ENCODE measurements at regions not wholly inside any gene's neighbourhood (a gene's known extent, or its start where the extent isn't known, plus 50 kb on each side); places are given as distances from the start of the nearest gene placed in this dataset.

DNA sequence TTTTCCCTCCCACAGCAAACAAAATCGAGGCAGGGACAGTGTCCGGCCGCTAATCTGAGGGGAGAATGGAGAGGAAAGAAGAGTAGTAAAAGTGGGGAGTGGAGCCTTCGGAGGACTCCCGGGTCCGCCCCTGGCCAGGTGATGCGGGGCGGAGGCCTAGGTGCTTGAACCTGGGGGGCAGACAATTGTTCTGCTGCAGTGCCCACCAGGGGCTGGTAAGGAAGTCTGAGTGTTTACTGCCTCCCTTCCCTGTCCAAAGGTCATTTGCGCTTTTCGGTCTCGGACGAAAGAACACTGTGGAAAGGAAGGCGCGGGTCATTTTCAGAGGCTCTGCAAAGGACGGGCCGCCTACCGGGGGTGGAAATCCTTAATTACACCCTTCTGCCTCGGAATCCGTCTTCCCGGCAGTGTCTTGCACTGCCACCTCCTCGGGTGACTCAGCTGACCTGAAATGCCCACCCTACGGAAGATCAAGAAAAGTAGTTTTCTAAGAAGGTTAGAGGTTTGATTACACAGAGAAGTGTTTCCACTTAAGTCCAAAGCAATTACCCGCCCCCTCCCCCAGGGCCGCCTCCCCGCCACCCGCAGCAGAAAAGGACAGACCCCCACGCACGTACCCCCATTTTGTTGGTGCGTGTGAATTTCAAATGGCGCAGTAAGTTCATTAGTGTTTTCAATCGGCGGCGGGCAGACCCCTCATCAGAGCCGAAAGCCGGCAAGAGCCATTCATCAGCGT, 99.9 kb upstream of the TENM3 start:
- Histone ChIP-seq H3K27me3 (ENCODE audit: insufficient read depth, poor library complexity, severe bottlenecking) (peaks cover 56% of the 10 kb centered on the region), H3K27ac (replicated peaks) (no peak overlapping the region), H3K4me3 (replicated peaks; ENCODE audit: insufficient read depth, low read length) (no peak overlapping the region)
- TF ChIP-seq GABPA (IDR thresholded peaks at IDR 0.05; ENCODE audit: low read depth) = no peak
- TF ChIP-seq, protein P1, sequence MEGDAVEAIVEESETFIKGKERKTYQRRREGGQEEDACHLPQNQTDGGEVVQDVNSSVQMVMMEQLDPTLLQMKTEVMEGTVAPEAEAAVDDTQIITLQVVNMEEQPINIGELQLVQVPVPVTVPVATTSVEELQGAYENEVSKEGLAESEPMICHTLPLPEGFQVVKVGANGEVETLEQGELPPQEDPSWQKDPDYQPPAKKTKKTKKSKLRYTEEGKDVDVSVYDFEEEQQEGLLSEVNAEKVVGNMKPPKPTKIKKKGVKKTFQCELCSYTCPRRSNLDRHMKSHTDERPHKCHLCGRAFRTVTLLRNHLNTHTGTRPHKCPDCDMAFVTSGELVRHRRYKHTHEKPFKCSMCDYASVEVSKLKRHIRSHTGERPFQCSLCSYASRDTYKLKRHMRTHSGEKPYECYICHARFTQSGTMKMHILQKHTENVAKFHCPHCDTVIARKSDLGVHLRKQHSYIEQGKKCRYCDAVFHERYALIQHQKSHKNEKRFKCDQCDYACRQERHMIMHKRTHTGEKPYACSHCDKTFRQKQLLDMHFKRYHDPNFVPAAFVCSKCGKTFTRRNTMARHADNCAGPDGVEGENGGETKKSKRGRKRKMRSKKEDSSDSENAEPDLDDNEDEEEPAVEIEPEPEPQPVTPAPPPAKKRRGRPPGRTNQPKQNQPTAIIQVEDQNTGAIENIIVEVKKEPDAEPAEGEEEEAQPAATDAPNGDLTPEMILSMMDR (IDR thresholded peaks at IDR 0.05; ENCODE audit: insufficient read depth, low read length) = no peak
- no peak for TF ChIP-seq SPI1 (IDR thresholded peaks at IDR 0.05; ENCODE audit: borderline replicate concordance, low read depth)
- TF ChIP-seq POLR2AphosphoS5 (IDR thresholded peaks at IDR 0.05; ENCODE audit: low read depth) = no peak
- TF ChIP-seq, protein P2, sequence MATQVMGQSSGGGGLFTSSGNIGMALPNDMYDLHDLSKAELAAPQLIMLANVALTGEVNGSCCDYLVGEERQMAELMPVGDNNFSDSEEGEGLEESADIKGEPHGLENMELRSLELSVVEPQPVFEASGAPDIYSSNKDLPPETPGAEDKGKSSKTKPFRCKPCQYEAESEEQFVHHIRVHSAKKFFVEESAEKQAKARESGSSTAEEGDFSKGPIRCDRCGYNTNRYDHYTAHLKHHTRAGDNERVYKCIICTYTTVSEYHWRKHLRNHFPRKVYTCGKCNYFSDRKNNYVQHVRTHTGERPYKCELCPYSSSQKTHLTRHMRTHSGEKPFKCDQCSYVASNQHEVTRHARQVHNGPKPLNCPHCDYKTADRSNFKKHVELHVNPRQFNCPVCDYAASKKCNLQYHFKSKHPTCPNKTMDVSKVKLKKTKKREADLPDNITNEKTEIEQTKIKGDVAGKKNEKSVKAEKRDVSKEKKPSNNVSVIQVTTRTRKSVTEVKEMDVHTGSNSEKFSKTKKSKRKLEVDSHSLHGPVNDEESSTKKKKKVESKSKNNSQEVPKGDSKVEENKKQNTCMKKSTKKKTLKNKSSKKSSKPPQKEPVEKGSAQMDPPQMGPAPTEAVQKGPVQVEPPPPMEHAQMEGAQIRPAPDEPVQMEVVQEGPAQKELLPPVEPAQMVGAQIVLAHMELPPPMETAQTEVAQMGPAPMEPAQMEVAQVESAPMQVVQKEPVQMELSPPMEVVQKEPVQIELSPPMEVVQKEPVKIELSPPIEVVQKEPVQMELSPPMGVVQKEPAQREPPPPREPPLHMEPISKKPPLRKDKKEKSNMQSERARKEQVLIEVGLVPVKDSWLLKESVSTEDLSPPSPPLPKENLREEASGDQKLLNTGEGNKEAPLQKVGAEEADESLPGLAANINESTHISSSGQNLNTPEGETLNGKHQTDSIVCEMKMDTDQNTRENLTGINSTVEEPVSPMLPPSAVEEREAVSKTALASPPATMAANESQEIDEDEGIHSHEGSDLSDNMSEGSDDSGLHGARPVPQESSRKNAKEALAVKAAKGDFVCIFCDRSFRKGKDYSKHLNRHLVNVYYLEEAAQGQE (IDR thresholded peaks at IDR 0.05; ENCODE audit: insufficient replicate concordance, low read depth) = no peak
- no peak for DNase-seq (ENCODE audit: low read depth in 1 of 2, low spot score in 1 of 2)

DNA sequence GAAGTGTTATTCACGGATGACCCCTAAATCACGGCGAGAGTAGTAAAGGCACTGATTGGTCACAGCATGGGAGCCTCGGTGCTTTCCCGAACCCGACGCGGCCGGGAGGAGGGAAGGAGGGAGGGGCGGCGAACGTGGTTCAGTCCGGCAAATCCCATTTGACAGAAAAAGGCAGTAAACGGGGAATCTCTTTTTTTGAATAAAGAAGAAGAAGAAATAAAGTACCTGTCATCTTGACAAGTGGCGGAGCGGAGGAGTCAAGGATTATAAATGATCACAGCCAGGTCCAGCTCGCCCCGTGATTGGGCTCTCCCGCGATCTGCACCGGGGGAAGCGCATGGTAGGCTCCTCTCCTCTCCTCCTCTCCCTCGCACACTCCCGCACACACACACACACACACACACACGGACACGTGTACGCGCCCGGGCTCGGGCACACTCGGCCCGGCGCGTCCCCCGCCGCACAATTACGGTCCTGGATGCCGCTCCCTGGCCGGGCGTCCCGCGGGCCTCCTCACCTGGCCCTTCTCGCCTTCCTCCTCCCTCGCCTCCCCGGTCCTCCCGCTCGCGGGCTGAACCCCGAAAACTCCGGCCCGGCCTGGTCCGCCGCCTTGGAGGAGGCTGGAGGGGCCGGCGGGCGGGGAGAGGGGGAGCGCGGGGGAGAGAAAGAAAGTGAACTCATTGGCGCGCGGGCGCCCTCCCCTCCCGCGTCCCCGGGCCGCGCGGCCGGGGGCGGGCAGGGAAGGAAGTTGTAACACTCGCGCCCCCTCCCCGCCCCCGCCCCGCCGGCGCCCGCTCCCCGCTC, 99.2 kb upstream of the TENM3 start:
- no peak for DNase-seq (ENCODE audit: low read depth in 1 of 2, low spot score in 1 of 2)
- TF ChIP-seq GABPA (IDR thresholded peaks at IDR 0.05; ENCODE audit: low read depth) = no peak
- TF ChIP-seq, protein P2 (IDR thresholded peaks at IDR 0.05; ENCODE audit: insufficient replicate concordance, low read depth) = no peak
- TF ChIP-seq, protein P1 (IDR thresholded peaks at IDR 0.05; ENCODE audit: insufficient read depth, low read length) = no peak
- TF ChIP-seq SPI1 (IDR thresholded peaks at IDR 0.05; ENCODE audit: borderline replicate concordance, low read depth) = no peak
- no peak for TF ChIP-seq POLR2AphosphoS5 (IDR thresholded peaks at IDR 0.05; ENCODE audit: low read depth)
- Histone ChIP-seq H3K27ac (replicated peaks) (no peak overlapping the region), H3K27me3 (ENCODE audit: insufficient read depth, poor library complexity, severe bottlenecking) (peaks cover 56% of the 10 kb centered on the region), H3K4me3 (replicated peaks; ENCODE audit: insufficient read depth, low read length) (peak overlapping the region; percentile 37)

DNA sequence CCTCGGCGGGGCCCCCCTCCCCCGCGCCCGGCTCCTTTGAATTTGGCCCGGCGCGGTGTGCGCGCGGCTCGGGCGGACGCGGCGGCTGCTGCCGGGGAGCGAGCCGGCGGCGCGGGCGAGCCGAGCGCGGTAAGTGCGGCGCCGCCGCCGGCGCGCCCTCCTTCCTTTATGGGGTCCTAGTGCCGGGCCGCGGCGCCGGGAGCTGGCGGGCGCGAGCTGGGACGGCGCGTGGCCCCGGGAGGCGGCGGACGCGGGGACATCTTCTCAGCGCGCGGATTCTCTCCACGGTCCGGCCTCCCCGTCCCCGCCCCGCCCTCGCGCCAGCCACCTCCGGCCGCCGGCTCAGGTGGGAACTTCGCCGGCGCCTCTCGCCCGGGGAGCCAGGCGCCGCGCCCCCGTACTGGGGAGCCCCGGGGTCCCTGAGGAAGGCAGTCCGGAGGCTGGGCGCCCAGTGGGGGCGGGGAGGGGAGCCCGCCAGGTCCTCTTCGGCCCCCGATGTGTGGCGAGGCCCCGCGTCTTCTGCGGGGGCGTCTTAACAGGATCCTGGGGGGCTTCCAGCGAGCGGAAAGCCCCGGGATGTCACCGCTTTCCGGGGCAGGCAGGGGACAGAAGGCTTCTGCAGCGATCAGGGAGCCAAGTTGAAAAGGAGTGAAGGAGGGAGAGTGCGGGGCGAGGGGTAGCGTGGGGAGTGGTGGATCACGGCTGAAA, 98.4 kb upstream of the TENM3 start:
- H3K27me3 ChIP-seq (ENCODE audit: insufficient read depth, poor library complexity, severe bottlenecking) = peaks cover 54% of the 10 kb centered on the region
- peak overlapping the region; percentile 37 for H3K4me3 ChIP-seq (replicated peaks; ENCODE audit: insufficient read depth, low read length)
- DNase-seq (ENCODE audit: low read depth in 1 of 2, low spot score in 1 of 2) = no peak
- no peak for TF ChIP-seq SPI1 (IDR thresholded peaks at IDR 0.05; ENCODE audit: borderline replicate concordance, low read depth)
- TF ChIP-seq, protein P1 (IDR thresholded peaks at IDR 0.05; ENCODE audit: insufficient read depth, low read length) = no peak
- TF ChIP-seq, protein P2 (IDR thresholded peaks at IDR 0.05; ENCODE audit: insufficient replicate concordance, low read depth) = no peak
- no peak for TF ChIP-seq POLR2AphosphoS5 (IDR thresholded peaks at IDR 0.05; ENCODE audit: low read depth)
- TF ChIP-seq GABPA (IDR thresholded peaks at IDR 0.05; ENCODE audit: low read depth) = no peak
- no peak overlapping the region for H3K27ac ChIP-seq (replicated peaks)

All from HL-60 (cell line).